Large intestine (tissue), 3 donors: ENCODE measurements at regions not wholly inside any gene's neighbourhood (a gene's known extent, or its start where the extent isn't known, plus 50 kb on each side); places are given as distances from the start of the nearest gene placed in this dataset.

Experiments
- DNase-seq, 2 donors: peaks; one replicate each; pipeline versions ENCODE4 v3.0.0 to v3.0.0-alpha.2; 2013
- H3K27ac ChIP-seq: one replicate; pipeline ENCODE4 v1.5.1; 2013; ENCODE audit warnings: low read length
- H3K27me3 ChIP-seq: 2 replicates; pipeline ENCODE4 v1.6.1; 2013; ENCODE audit warnings: low read length; ENCODE audit not compliant: control insufficient read depth, insufficient read depth
- H3K36me3 ChIP-seq: 2 replicates; pipeline ENCODE4 v1.6.1; 2013; ENCODE audit warnings: low read length; ENCODE audit not compliant: control insufficient read depth, insufficient read depth
- H3K4me1 ChIP-seq: one replicate; pipeline ENCODE4 v1.6.1; 2013; ENCODE audit warnings: low read length; ENCODE audit not compliant: control insufficient read depth, insufficient read depth
- H3K4me3 ChIP-seq: one replicate; pipeline ENCODE4 v1.5.1; 2013; ENCODE audit warnings: low read length
- H3K9me3 ChIP-seq: one replicate; pipeline ENCODE4 v1.6.1; 2013; ENCODE audit warnings: mild to moderate bottlenecking, low read depth, low read length, moderate library complexity; ENCODE audit not compliant: control insufficient read depth
- WGBS: methylation state at CpG from one replicate; pipeline ENCODE4 v1.1.5; 2013; ENCODE audit warnings: low lambda C conversion rate; ENCODE audit not compliant: insufficient coverage; 5-methylcytosine and 5-hydroxymethylcytosine counted together

DNA sequence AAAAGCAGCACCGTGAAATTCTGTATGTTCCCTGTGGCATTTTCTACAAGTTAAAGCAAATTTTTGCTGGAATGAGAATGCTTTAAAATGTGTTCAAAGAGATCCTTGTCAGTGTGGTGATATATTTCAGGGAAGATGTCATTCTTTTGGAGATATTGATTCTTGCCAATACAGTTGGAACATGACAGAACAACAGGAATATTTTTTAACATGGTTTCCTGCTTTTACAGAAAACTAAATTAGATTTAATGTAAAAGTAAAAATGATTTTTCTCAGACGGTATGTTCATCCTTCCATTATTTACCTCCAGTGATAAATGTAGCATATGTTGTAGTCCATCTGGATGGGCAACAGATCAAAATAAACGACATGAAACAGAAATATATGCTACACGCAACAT lies 474.8 kb downstream of the TMA16 start:
- no peak for DNase-seq

DNA sequence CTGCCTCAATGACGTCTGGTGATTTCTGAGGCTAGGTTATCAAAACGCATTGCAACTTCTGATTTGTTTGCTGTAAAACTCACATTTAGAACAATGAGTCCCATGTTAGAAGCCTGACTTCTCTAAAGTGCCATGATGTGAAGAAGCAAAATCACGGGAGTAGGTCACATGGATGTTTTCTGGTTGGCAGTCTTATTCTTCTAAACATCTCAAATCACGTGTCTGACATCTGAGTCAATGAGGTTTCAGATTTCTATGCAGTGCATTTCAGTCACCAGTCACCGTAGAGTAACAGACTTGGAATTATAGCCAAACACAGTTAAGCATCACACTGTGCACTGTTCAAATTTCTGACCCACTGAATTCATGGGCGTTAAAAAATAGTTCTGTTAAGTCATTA lies 482.1 kb downstream of the TMA16 start:
- Histone ChIP-seq H3K36me3 (no peaks in the 10 kb centered on the region), H3K4me1 (no peaks in the 10 kb centered on the region), H3K27me3 (no peaks in the 10 kb centered on the region), H3K9me3 (no peaks in the 10 kb centered on the region), H3K27ac (no peak overlapping the region), H3K4me3 (no peak overlapping the region)
- no peak for DNase-seq
- 67% methylated on average over 1 of the region's 6 CpGs for WGBS

More for the DNA sequence above, 474.8 kb downstream of the TMA16 start:
- no peaks in the 10 kb centered on the region for H3K36me3 ChIP-seq
- no peaks in the 10 kb centered on the region for H3K9me3 ChIP-seq
- H3K27ac ChIP-seq: no peak overlapping the region
- WGBS: 100% methylated on average over 1 of the region's 4 CpGs
- no peaks in the 10 kb centered on the region for H3K4me1 ChIP-seq
- no peak overlapping the region for H3K4me3 ChIP-seq
- H3K27me3 ChIP-seq: no peaks in the 10 kb centered on the region

DNA sequence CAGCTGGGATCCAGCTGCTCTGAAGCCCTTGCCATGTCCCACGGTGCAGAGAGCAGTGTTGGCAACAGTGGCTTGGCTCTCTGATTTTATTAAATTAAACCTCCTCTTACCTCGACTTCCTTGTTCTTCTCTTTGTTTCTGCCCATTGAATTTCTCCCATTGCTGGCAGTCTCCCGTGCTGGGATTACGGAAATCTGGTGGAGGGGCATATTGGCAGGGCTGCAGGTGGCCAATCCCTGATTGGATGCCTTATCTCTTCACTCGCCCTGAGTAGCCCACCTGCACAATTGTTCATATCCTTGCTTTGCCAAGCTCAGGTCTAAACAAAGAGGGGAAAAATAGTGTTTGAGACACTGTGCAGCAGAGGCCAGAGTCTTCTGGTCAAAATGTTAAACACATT lies 493.9 kb downstream of the TMA16 start:
- DNase-seq: no peak
- Histone ChIP-seq H3K27me3 (no peaks in the 10 kb centered on the region), H3K36me3 (no peaks in the 10 kb centered on the region), H3K27ac (no peak overlapping the region), H3K9me3 (no peaks in the 10 kb centered on the region), H3K4me1 (no peaks in the 10 kb centered on the region), H3K4me3 (no peak overlapping the region)
- 81% methylated on average over 2 of the region's 5 CpGs for WGBS

DNA sequence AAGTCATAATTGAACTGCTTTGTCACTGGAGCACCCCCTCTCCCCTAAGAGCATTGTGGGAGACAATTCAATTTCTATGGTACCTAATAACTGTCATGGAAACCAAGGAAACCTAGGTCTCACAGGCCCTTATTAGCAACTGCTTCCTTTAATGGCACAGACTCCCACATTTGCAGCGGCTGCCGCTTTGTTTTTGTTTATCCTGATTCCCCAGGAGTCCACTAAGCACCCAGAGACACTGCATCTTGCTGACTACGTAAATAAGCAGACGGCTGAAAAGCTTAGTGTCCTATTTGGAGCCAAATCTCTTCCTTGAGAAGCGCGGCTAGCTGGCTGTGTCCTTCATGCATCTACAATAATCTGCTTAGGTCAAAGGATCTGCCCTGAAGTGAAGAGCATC lies 494.4 kb downstream of the TMA16 start:
- peak in 1 of 2 donors; percentile 4 for DNase-seq
- Histone ChIP-seq H3K27me3 (no peaks in the 10 kb centered on the region), H3K27ac (no peak overlapping the region), H3K36me3 (no peaks in the 10 kb centered on the region), H3K4me3 (no peak overlapping the region), H3K4me1 (no peaks in the 10 kb centered on the region), H3K9me3 (no peaks in the 10 kb centered on the region)
- no CpG with 5 or more reads among the region's 6 CpGs for WGBS

DNA sequence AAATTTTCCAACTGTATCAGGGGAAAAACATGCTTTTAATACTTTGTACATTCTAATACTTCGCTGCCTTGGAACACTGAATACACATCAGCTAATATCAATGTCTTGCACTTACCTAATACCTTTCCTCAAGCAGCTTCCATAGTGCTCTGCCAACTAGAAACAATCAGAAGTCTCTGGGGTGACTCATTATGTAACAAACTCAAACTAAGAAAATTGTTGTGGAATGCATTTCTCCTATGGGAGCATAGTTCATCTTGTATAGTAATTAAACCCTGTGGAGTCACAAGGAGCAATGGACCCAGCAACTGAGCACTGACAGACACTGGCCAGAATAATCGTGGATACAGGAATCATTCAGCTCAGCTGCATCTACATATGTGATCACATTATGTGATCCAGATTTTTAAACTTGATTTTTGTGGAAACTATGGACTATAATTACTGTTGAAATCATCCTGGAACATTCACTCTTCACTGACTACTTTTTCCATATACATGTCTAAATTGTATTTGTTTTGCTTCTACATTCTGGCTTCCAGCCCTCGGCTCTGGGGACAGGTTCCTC lies 496.9 kb downstream of the TMA16 start:
- Histone ChIP-seq H3K36me3 (no peaks in the 10 kb centered on the region), H3K27ac (no peak overlapping the region), H3K27me3 (no peaks in the 10 kb centered on the region), H3K9me3 (no peaks in the 10 kb centered on the region), H3K4me1 (no peaks in the 10 kb centered on the region), H3K4me3 (no peak overlapping the region)
- no peak for DNase-seq
- WGBS: 83% methylated on average over 2 of the region's 3 CpGs

DNA sequence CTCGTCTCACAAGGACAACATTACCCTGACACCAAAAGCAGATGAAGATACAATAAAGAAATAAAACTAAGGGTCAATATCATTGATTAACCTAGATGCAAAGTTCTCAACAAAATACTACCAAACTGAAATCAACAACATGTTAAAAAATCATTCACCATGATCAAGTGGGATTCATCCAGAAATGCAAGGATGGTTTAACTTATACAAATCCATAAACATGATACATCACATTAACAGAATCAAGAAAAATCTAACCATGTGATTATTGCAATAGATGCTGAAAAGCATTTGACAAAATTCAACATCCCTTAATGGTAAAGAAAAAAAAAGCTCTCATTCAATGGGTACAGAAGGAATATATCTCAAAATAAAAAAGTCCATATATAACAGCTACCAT lies 514.9 kb downstream of the TMA16 start:
- H3K4me1 ChIP-seq: no peaks in the 10 kb centered on the region
- no peaks in the 10 kb centered on the region for H3K36me3 ChIP-seq
- 80% methylated on average over 1 of the region's 1 CpG for WGBS
- H3K27me3 ChIP-seq: no peaks in the 10 kb centered on the region
- DNase-seq: no peak
- H3K4me3 ChIP-seq: no peak overlapping the region
- H3K27ac ChIP-seq: no peak overlapping the region
- no peaks in the 10 kb centered on the region for H3K9me3 ChIP-seq

DNA sequence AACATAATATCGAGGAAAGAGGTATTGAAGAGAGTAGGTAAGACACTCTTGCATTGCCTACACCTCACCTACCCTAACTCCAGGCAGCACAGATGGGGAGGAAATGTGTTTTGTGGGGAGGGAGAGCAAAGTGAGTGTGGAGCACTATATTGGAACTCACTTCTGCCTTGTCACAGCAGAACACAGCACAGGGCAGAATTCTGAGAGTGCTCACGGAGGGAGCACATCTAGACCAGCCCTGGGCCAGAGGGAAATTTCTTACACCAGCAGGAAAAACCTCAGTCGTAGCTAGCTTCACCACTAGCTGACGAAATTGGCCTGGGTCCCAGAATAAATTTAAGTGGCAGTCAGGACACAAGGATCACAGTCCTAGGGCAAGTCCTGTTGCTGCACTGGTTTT lies 517.3 kb downstream of the TMA16 start:
- no peaks in the 10 kb centered on the region for H3K9me3 ChIP-seq
- no peaks in the 10 kb centered on the region for H3K27me3 ChIP-seq
- WGBS: no CpG with 5 or more reads among the region's 4 CpGs
- H3K27ac ChIP-seq: no peak overlapping the region
- no peak overlapping the region for H3K4me3 ChIP-seq
- no peak for DNase-seq
- H3K36me3 ChIP-seq: no peaks in the 10 kb centered on the region
- no peaks in the 10 kb centered on the region for H3K4me1 ChIP-seq

DNA sequence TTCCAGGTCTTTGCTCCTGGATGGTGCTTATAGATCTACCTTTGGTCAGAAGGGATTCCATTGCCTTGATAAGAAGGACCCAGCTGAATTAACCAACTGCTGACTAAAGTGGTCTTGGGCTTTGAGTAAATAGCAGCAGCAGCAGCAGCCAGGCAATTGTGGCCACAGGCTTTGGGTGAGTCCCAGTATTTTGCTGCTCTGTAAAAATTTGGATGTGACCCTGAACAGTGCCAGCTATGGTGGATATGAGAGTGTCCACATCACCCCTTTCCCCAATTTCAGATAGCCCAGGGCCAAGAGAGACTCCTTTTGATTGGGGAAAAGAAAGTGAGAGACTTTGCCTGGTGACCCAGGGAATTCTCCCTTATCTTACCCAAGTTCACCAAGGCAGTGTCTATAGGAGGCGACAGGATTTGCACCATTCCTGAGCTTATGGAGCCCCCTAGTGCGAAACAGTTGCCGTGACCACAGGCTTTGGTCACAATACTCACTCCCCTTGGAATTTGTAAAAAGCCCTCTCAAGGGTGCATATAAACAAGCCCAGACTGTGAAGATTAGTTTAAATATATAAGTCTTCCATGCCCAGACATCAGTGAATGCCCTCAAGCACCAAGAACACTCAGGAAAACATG lies 518.0 kb downstream of the TMA16 start:
- DNase-seq: no peak
- Histone ChIP-seq H3K27ac (no peak overlapping the region), H3K36me3 (no peaks in the 10 kb centered on the region), H3K9me3 (no peaks in the 10 kb centered on the region), H3K27me3 (no peaks in the 10 kb centered on the region), H3K4me1 (no peaks in the 10 kb centered on the region), H3K4me3 (no peak overlapping the region)
- no CpG with 5 or more reads among the region's 3 CpGs for WGBS

DNA sequence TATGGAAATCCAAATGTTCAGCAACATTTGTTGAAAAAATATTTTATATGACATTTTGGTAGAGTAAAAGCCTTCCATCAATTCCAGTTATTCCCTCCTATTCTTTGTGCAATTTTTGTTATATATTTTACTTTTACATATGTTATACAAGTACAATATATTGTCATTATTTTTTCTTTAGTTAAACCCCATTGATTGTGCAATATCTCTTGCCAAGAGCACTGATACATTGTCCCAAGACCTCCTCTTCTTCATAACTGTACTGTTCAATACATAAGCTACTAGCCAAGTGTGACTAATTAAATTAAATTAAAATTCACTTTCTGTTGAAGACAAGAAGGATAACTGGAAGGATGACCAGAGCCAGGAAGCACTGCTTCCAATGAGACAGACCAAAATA lies 527.5 kb downstream of the TMA16 start:
- Histone ChIP-seq H3K27me3 (no peaks in the 10 kb centered on the region), H3K4me3 (no peak overlapping the region), H3K36me3 (no peaks in the 10 kb centered on the region), H3K27ac (no peak overlapping the region), H3K4me1 (no peaks in the 10 kb centered on the region), H3K9me3 (peaks cover 10% of the 10 kb centered on the region)
- DNase-seq: no peak

DNA sequence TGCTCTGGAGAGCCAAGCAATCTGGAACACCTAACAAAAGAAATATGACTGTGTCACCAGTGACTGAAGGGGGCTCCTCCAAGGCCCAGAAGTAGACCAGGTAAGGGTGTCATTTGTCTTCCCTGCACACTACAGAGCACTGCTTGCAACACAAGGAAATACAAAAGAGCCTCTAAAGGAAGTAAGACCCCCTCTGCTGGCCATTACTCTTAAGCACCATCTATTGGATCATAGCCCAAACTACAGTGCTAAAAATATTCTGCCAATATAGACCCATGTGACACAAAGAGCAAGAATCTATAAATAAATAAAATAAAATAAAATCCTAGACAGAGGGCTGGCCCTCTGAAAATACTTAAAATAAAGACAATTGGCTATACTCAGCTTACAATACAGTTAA lies 528.7 kb downstream of the TMA16 start:
- H3K9me3 ChIP-seq: peaks cover 10% of the 10 kb centered on the region
- no peaks in the 10 kb centered on the region for H3K36me3 ChIP-seq
- no peak overlapping the region for H3K27ac ChIP-seq
- H3K4me3 ChIP-seq: no peak overlapping the region
- no peaks in the 10 kb centered on the region for H3K27me3 ChIP-seq
- DNase-seq: no peak
- H3K4me1 ChIP-seq: no peaks in the 10 kb centered on the region

DNA sequence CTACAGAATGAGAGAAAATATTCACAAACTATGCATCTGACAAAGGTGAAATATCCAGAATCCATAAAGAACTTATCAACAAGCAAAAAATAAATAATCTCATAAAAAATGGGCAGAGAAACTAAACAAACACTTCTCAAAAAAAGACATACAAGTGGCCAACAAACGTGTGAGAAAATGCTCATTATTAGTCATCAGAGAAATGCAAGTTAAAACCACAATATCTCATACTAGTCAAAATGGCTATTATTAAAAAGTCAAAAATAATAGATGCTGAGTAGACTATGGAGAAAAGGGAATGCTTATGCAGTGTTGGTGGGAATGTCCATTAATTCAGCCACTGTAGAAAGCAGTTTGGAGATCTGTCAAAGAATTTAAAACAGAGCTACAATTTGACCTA lies 533.3 kb downstream of the TMA16 start:
- no CpG with 5 or more reads among the region's 1 CpG for WGBS
- H3K9me3 ChIP-seq: peaks cover 7% of the 10 kb centered on the region
- no peak overlapping the region for H3K27ac ChIP-seq
- H3K27me3 ChIP-seq: no peaks in the 10 kb centered on the region
- H3K4me1 ChIP-seq: no peaks in the 10 kb centered on the region
- DNase-seq: no peak
- no peak overlapping the region for H3K4me3 ChIP-seq
- no peaks in the 10 kb centered on the region for H3K36me3 ChIP-seq
